ENCODE measurements at regions not wholly inside any gene's neighbourhood (a gene's known extent, or its start where the extent isn't known, plus 50 kb on each side); places are given as distances from the start of the nearest gene placed in this dataset.

- no peak overlapping the region for H3K9ac ChIP-seq (ENCODE audit: insufficient read depth, low read length, poor library complexity, severe bottlenecking)
- H3K9me3 Mint-ChIP-seq, result peaks cover 0 to 2% (median 0%) of the 10 kb centered on the region in 7 donors
- TF ChIP-seq, protein P1, sequence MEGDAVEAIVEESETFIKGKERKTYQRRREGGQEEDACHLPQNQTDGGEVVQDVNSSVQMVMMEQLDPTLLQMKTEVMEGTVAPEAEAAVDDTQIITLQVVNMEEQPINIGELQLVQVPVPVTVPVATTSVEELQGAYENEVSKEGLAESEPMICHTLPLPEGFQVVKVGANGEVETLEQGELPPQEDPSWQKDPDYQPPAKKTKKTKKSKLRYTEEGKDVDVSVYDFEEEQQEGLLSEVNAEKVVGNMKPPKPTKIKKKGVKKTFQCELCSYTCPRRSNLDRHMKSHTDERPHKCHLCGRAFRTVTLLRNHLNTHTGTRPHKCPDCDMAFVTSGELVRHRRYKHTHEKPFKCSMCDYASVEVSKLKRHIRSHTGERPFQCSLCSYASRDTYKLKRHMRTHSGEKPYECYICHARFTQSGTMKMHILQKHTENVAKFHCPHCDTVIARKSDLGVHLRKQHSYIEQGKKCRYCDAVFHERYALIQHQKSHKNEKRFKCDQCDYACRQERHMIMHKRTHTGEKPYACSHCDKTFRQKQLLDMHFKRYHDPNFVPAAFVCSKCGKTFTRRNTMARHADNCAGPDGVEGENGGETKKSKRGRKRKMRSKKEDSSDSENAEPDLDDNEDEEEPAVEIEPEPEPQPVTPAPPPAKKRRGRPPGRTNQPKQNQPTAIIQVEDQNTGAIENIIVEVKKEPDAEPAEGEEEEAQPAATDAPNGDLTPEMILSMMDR (IDR thresholded peaks at IDR 0.05), result no peak
- H3K36me3 ChIP-seq (replicated peaks in 1 of 2; ENCODE audit: control insufficient read depth in 1 of 2, insufficient read depth in 2 of 2, low read length in 2 of 2), result no peaks in the 10 kb centered on the region
- H3K4me3 ChIP-seq (replicated peaks in 1 of 3; ENCODE audit: low read depth in 2 of 3, low read length in 3 of 3), result no peak overlapping the region
- WGBS (ENCODE audit: insufficient coverage), result no CpG with 5 or more reads among the region's 3 CpGs
- H3K27ac Mint-ChIP-seq, result no peak overlapping the region
- DNase-seq, result no peak
- no peaks in the 10 kb centered on the region for H4K20me1 ChIP-seq (ENCODE audit: insufficient read depth, low read length)
- H3K4me2 ChIP-seq (replicated peaks; ENCODE audit: extremely low read depth, low read length, poor library complexity, severe bottlenecking), result no peak overlapping the region
- intact Hi-C loops (cut with micrococcal nuclease), result no loop called here
- H3K27ac ChIP-seq (ENCODE audit: low read depth in 1 of 2, low read length in 2 of 2), result no peak overlapping the region
- no peaks in the 10 kb centered on the region for H3K4me1 Mint-ChIP-seq
- no peaks in the 10 kb centered on the region for H3K9me3 ChIP-seq (replicated peaks in 1 of 2; ENCODE audit: control insufficient read depth in 1 of 2, insufficient read depth in 1 of 2, low read length in 2 of 2)
- H3K27me3 Mint-ChIP-seq (ENCODE audit: low read depth in 3 of 3), result peaks cover 1 to 9% (median 1%) of the 10 kb centered on the region in 3 donors
- no peaks in the 10 kb centered on the region for H3K27me3 ChIP-seq (ENCODE audit: control insufficient read depth in 2 of 2, insufficient read depth in 2 of 2, low read length in 2 of 2)
- no peak overlapping the region for H3K4me3 Mint-ChIP-seq
- no peaks in the 10 kb centered on the region for H3K36me3 Mint-ChIP-seq
- H3K4me1 ChIP-seq (ENCODE audit: control insufficient read depth in 1 of 2, insufficient read depth in 2 of 2, low read length in 2 of 2), result no peaks in the 10 kb centered on the region
- H2AFZ ChIP-seq (ENCODE audit: insufficient read depth, low read depth, low read length, poor library complexity, severe bottlenecking), result no peak overlapping the region
- no peaks in the 10 kb centered on the region for H3K79me2 ChIP-seq (ENCODE audit: insufficient read depth, low read length)
These were observed 165.9 kb downstream of the BUB3 start for GRCh38 chr10:123320091-123320490.

GRCh38 chr10:123323884-123324283 is 169.7 kb downstream of the BUB3 start:
- H3K4me3 ChIP-seq (replicated peaks in 1 of 3; ENCODE audit: low read depth in 2 of 3, low read length in 3 of 3), result no peak overlapping the region
- H2AFZ ChIP-seq (ENCODE audit: insufficient read depth, low read depth, low read length, poor library complexity, severe bottlenecking), result no peak overlapping the region
- H4K20me1 ChIP-seq (ENCODE audit: insufficient read depth, low read length), result no peaks in the 10 kb centered on the region
- Mint-ChIP-seq H3K4me3 (no peak overlapping the region), H3K27me3 (ENCODE audit: low read depth in 3 of 3) (peaks cover 0 to 7% (median 0%) of the 10 kb centered on the region in 3 donors), H3K36me3 (no peaks in the 10 kb centered on the region), H3K4me1 (no peaks in the 10 kb centered on the region), H3K27ac (no peak overlapping the region), H3K9me3 (peaks cover 0 to 4% (median 2%) of the 10 kb centered on the region in 7 donors)
- TF ChIP-seq, protein P1 (IDR thresholded peaks at IDR 0.05), result no peak
- intact Hi-C loops (cut with micrococcal nuclease), result no loop called here
- no peaks in the 10 kb centered on the region for H3K36me3 ChIP-seq (replicated peaks in 1 of 2; ENCODE audit: control insufficient read depth in 1 of 2, insufficient read depth in 2 of 2, low read length in 2 of 2)
- no peak overlapping the region for H3K4me2 ChIP-seq (replicated peaks; ENCODE audit: extremely low read depth, low read length, poor library complexity, severe bottlenecking)
- WGBS (ENCODE audit: insufficient coverage), result 57% methylated on average over 1 of the region's 3 CpGs
- no peak for DNase-seq
- H3K27ac ChIP-seq (ENCODE audit: low read depth in 1 of 2, low read length in 2 of 2), result no peak overlapping the region
- no peaks in the 10 kb centered on the region for H3K4me1 ChIP-seq (ENCODE audit: control insufficient read depth in 1 of 2, insufficient read depth in 2 of 2, low read length in 2 of 2)
- H3K9me3 ChIP-seq (replicated peaks in 1 of 2; ENCODE audit: control insufficient read depth in 1 of 2, insufficient read depth in 1 of 2, low read length in 2 of 2), result no peaks in the 10 kb centered on the region
- no peak overlapping the region for H3K9ac ChIP-seq (ENCODE audit: insufficient read depth, low read length, poor library complexity, severe bottlenecking)
- no peaks in the 10 kb centered on the region for H3K27me3 ChIP-seq (ENCODE audit: control insufficient read depth in 2 of 2, insufficient read depth in 2 of 2, low read length in 2 of 2)
- H3K79me2 ChIP-seq (ENCODE audit: insufficient read depth, low read length), result no peaks in the 10 kb centered on the region
